ENCODE measurements at regions not wholly inside any gene's neighbourhood (a gene's known extent, or its start where the extent isn't known, plus 50 kb on each side); places are given as distances from the start of the nearest gene placed in this dataset.
"Not testable (repeated sequence)": the region's sequence is repeated elsewhere in the genome, so short reads cannot be mapped to it uniquely, and the experiment has no call there.

GRCh38 chr2:90087792-90088191 lies 1396.3 kb downstream of the RPIA start:
- FAIRE-seq = not testable (repeated sequence)

GRCh38 chr2:90093571-90094270 lies 1402.2 kb downstream of the RPIA start:
- not testable (repeated sequence) for FAIRE-seq

GRCh38 chr2:90097617-90098016 lies 1406.1 kb downstream of the RPIA start:
- FAIRE-seq = not testable (repeated sequence)

DNA sequence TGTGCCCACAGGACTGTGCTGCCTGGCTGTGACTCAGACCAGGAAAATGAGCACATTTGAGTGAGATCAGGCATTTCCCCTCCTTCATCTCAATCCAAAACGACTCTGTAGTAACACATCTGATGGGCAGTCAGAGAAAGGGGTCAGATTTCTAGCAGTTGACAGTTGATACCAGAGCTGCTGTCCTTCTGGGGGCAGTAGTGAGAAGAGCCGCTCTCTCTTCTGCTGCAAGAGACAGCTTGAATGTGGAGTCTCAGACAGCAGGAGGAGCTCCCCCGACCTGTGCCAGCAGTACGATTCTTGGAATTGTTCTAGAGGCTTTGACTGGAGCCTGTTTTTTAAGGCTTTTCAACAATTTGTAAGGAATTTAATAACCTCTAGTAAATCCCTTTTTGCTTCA lies 1413.7 kb downstream of the RPIA start:
- FAIRE-seq = not testable (repeated sequence)

DNA sequence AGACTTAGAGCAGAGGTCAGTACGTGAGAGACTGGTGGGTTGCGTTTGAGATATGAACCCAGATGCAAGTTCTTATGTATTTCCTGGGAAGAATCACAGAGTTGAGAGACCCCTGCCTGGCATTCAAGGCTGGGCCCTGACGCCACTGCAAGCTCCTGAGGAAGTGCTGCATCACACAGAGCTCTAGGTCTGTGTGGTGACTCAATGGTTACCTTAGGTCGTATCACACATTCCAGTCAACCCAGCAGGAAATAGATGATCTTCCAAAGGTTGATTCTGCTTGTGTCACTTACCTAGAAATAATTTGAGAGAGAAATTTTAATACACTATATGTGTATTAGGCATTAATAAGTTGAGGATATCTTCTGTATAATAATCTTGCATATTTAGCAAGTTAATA lies 1431.9 kb downstream of the RPIA start:
- FAIRE-seq = not testable (repeated sequence)

DNA sequence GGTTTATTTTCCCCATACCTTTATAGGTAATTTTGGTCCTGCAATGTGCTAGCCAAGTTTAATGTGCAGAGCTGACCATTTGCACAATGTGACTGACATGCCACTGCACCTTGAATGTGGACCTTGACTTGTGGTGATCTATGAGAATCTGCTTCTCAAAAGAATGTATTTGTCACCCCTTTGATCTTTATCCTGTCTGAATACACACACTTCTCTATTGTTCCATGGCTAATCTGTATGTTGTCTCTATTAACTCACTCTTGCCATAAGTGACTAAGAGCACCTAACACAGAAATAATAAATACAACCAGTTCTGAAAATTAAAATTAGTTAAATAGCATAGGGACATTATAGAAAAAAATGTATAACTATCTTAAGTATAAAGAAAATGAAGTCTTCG lies 1447.6 kb downstream of the RPIA start:
- not testable (repeated sequence) for FAIRE-seq

GRCh38 chr2:90141558-90141957 lies 1450.1 kb downstream of the RPIA start:
- not testable (repeated sequence) for FAIRE-seq

- FAIRE-seq = not testable (repeated sequence)
These were observed 1460.3 kb downstream of the RPIA start for GRCh38 chr2:90151805-90152204.

DNA sequence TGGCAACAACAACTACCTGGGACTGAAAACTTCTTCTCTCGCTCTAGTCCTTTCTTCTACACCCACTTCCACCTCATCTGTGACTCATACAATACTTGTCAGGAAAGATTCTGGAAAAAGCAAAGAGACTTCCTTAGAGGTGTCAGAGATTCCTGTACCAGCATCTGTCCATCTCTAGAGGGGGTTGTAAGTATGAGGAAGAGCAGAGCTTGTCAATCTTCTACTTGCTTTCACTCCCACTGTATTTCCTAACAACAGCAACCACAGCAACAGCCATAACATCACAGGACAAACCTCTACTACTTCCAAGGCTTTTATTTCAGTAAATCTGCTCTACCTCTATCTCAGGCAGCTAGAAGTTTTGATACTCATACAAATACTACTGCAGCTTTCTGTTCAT lies 1479.5 kb downstream of the RPIA start:
- not testable (repeated sequence) for FAIRE-seq

DNA sequence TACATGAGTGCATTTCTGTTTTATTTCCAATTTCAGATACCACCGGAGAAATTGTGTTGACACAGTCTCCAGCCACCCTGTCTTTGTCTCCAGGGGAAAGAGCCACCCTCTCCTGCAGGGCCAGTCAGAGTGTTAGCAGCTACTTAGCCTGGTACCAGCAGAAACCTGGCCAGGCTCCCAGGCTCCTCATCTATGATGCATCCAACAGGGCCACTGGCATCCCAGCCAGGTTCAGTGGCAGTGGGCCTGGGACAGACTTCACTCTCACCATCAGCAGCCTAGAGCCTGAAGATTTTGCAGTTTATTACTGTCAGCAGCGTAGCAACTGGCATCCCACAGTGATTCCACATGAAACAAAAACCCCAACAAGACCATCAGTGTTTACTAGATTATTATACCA lies 1481.6 kb downstream of the RPIA start:
- FAIRE-seq = not testable (repeated sequence)

DNA sequence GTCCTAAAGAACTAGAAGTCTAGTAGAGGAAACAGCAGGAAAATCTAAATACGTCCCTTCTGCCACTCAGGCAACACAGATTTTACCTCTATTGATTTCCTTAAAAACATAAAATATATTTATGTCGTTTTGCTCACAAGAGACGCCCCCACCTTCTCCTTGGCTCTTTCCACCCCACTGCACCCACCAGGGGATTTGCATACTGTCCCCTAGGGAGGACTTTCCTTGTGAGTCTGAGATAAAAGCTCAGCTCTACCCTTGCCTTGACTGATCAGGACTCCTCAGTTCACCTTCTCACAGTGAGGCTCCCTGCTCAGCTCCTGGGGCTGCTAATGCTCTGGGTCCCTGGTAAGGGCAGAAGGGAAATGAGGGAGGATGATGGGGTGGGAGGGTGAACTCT lies 1488.1 kb downstream of the RPIA start:
- not testable (repeated sequence) for FAIRE-seq

DNA sequence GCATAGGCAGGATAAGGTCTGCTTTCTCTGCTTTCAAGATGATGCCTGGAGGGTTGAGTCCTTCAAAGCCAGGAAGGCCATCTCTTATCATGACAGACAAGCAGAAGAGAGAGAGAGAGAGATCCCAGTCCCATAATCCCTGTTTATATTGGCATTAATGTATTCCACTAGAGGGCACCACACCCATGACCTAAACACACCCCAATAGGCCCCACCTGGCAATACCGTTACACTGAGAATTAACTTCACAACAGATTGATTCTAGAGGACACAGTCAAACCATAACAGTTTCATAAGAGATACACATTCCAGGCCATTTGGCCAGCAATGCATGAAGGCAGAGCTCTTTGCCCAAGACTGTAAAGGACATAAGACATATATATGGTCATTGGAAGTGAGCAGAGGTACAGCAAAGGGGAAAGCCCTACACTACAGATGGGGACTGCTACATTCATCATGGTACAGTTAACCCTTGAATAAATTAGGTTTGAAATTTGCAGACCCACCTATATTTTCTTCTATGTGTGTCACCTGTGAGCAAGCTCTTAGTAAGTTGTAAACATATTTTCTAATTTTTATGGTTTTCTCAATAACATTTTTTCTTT lies 1516.1 kb downstream of the RPIA start:
- FAIRE-seq = peak; percentile 69

- FAIRE-seq = no peak
These were observed 1517.5 kb downstream of the RPIA start for GRCh38 chr2:90209009-90209408.

DNA sequence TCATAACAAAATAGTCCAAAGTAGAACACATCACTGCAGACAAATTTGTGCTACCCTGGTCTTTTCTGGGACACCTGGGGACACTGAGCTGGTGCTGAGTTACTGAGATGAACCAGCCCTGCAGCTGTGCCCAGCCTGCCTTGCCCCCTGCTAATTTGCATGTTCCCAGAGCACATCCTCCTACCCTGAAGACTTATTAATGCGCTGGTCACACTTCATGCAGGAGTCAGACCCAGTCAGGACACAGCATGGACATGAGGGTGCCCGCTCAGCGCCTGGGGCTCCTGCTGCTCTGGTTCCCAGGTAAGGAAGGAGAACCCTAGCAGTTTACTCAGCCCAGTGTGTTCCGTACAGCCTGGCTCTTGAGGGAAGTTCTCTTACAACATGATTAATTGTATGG lies 1518.3 kb downstream of the RPIA start:
- FAIRE-seq = no peak

- FAIRE-seq = not testable (repeated sequence)
These were observed 1524.4 kb downstream of the RPIA start for GRCh38 chr2:90215880-90216279.

DNA sequence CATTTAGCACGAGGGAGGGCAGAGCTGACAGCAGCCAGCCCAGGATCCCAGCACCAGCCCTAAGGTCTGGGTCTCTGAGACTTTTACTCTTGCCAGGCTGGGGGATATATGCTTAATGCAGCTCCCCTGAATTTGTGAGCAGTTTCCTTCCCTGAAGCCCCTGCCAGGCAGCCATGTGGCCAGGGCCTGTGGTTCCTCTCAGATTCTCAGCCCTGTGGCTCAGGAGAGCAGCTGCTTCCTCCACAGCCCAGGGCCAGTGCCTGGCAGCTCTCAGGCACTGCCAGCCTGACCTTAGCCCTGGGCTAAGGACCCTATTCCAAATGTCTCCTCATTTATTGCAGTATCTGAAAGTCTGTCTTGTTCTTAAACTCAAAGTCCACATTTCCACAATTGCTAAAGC lies 1525.3 kb downstream of the RPIA start:
- not testable (repeated sequence) for FAIRE-seq

DNA sequence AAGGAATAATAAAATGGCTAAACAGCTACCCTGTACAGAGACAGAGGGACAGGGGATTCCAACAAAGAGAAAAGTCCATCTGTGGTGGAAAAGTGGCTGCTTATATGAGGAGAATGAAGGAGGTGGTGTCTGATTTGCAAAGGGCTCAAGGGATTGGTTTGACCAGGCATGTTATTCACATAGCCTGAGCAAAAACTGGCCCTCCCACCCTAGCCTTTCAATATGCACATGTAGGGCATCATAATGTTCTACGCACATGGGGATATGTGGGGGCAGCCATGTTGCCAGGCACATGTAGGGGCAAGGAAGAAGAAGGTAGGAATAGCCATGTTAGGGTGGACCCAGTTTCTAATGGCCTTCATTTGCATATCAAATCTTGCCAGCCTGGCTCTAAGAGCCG lies 1527.1 kb downstream of the RPIA start:
- FAIRE-seq = not testable (repeated sequence)

DNA sequence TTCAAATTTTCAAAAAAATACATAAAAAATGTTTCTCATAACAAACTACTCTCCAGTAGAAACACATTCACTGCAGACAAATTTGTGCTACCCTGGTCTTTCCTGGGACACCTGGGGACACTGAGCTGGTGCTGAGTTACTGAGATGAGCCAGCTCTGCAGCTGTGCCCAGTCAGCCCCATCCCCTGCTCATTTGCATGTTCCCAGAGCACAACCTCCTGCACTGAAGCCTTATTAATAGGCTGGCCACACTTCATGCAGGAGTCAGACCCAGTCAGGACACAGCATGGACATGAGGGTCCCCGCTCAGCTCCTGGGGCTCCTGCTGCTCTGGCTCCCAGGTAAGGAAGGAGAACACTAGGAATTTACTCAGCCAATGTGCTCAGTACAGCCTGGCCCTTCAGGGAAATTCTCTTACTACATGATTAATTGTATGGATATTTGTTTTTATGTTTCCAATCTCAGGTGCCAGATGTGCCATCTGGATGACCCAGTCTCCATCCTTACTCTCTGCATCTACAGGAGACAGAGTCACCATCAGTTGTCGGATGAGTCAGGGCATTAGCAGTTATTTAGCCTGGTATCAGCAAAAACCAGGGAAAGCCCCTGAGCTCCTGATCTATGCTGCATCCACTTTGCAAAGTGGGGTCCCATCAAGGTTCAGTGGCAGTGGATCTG lies 1529.3 kb downstream of the RPIA start:
- FAIRE-seq = not testable (repeated sequence)

- no peak for FAIRE-seq
These were observed 1529.8 kb downstream of the RPIA start for GRCh38 chr2:90221300-90221651.

GRCh38 chr2:90224767-90225166 lies 1533.3 kb downstream of the RPIA start:
- FAIRE-seq = not testable (repeated sequence)

DNA sequence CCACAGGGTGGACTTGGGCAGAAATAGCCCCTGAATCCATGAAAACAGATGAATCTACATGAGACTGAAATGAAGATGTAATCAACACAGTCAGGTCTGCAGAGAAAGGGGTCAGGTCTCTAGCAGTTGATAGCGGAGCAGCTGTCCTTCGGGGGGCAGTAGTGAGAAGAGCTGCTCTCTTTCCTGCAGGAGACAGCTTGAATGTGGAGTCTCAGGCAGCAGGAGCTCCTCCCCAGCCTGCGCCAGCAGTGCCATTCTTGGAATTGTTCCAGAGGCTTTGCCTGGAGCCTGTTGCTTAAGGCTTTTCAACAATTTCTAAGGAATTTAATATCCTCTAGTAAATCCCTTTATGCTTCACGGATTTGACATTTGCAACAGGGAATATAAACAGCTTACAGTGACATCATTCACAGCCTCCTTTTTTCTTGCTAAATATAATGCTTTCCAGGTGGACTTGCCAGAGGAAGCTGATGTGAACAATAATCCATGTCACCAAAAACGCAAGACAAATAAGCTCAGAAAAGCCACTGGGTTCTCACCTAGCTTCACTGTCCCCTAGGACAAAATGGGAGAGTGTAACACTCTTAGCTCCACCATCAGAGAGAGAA lies 1535.1 kb downstream of the RPIA start:
- FAIRE-seq = not testable (repeated sequence)

DNA sequence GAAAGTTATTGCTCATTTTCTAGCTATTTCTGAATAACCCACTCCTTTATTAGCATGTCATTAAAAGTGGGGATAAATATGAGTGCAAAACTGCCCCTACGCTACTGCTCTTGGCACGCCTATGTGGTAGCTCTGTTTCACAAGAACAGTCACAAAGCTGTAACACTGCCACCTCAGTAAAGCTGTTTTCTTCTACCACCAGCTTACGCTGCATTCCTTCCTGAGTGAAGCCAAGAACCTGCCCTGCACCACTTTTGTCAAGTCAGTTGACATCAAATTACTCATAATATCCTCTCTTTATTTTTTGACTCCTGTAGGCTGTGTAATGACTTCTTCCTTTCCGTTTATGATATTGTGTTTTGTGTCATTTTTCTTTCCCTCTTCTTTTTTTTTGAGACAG lies 1539.7 kb downstream of the RPIA start:
- FAIRE-seq = not testable (repeated sequence)

- FAIRE-seq = not testable (repeated sequence)
These were observed 1544.0 kb downstream of the RPIA start for GRCh38 chr2:90235452-90235851.

Measured in colon (tissue), 2 donors.